ENCODE measurements at regions not wholly inside any gene's neighbourhood (a gene's known extent, or its start where the extent isn't known, plus 50 kb on each side); places are given as distances from the start of the nearest gene placed in this dataset.
"Not testable (repeated sequence)": the region's sequence is repeated elsewhere in the genome, so short reads cannot be mapped to it uniquely, and the experiment has no call there.

- DNase-seq, result no peak
Observed at GRCh38 chr15:91625506-91625905, 228.0 kb upstream of the SLCO3A1 start.

GRCh38 chr15:91627473-91628278 lies 225.8 kb upstream of the SLCO3A1 start:
- no peak for DNase-seq

GRCh38 chr15:91630090-91630489 lies 223.4 kb upstream of the SLCO3A1 start:
- DNase-seq, result no peak

DNA sequence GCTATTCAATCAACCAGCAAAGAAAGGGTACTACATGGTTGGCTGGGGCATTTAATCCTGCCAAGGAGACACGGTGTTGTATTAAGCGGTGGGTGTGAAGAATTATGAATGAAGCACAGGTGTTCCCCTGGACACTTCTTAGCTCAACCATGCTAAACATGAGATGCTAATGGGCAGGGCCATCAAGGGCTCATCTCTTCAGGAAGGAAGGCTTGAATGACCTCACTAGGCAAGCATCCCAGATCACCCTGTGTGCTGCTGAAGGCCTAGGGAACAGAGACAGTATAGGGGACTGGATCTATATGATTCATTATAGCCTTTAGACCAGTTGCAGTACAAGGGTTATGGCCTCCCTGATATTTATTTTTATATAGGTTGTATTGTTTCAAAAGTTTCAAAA lies 221.3 kb upstream of the SLCO3A1 start:
- DNase-seq, result no peak

GRCh38 chr15:91632981-91633380 lies 220.5 kb upstream of the SLCO3A1 start:
- no peak for DNase-seq

- no peak for DNase-seq
Observed at GRCh38 chr15:91634179-91634578, 219.3 kb upstream of the SLCO3A1 start.

DNA sequence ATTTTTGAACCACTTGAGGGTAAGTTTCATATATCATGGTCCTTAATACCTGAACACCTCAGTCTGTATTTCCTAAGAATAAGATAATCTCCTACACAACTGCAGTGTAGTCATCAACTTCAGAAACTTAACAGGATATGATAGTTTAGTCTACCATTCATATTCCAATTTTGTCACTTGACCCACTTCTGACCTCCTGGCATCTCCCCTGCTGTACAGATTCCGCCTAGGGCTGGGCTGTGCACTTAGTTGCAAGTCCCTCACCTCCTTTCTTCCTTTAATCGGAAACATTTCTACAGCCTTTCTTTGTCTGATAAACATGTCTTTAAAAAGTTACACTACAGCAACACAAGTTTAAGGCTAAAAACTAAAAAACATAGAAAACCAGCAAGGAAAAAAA lies 218.4 kb upstream of the SLCO3A1 start:
- no peak for DNase-seq

- DNase-seq, result no peak
Observed at GRCh38 chr15:91635641-91636040, 217.9 kb upstream of the SLCO3A1 start.

DNA sequence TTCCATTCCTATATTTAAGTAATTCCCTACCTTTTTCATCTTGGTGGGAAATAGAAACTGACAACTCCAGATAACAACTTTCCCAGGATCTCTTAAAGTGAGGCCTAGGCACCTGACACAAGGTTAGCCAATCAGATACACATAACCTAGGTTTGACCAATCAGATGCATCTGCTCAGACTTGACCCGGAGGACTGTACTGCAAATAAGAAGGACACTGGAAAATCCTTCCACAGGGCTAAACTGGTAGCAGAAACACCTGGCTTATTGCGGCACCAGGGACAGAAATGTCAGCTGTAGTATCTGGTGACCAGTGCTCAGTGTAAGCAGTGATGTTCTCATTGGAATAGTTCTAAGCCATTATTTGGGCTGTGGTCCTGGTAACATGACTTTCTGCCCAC lies 204.5 kb upstream of the SLCO3A1 start:
- DNase-seq, result no peak

GRCh38 chr15:91649831-91650321 lies 203.6 kb upstream of the SLCO3A1 start:
- no peak for DNase-seq

DNA sequence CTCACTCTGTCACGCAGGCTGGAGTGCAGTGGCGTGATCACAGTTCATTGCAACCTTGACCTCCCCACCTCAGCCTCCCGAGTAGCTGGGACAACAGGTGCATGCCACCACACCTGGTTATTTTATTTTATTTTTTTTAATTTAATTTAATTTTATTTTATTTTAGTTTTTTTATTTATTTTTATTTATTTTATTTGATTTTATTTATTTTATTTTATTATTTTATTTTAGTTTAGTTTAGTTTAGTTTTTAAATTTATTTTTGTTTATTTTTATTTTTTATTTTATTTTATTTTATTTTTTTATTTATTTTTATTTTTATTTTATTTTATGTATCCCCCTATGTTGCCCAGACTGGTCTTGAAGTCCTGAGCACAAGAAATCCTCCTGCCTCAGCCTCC lies 202.3 kb upstream of the SLCO3A1 start:
- DNase-seq, result no peak

DNA sequence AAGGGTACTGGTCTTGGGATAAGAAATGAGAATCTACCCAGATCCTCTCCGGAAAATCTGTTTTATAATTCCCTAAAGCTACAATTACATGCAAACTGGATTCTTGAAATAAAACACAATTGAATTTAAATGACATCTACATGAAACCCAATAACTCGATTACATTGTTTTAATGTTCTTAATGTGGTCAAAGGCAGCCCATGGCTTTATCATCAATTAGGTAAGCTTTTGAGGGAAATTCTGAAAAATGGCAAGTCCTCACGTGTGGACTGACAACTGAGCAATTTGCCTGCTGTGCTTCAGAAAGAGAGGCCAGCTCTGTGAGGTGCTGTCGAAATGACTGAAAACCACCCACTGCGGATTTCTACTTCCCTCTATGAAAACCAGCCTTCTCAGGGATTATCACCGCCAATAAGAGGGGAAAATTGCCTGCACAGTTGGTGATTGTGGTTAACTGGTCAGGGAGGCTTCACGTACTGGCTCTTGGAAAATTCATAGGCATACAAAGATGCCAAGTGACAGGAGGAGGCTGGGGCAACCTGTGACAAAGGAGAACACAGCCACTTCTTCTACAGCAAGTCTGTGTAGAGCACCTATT lies 200.8 kb upstream of the SLCO3A1 start:
- no peak for DNase-seq

- not testable (repeated sequence) for DNase-seq
Observed at GRCh38 chr15:91655563-91656290, 197.8 kb upstream of the SLCO3A1 start.

DNA sequence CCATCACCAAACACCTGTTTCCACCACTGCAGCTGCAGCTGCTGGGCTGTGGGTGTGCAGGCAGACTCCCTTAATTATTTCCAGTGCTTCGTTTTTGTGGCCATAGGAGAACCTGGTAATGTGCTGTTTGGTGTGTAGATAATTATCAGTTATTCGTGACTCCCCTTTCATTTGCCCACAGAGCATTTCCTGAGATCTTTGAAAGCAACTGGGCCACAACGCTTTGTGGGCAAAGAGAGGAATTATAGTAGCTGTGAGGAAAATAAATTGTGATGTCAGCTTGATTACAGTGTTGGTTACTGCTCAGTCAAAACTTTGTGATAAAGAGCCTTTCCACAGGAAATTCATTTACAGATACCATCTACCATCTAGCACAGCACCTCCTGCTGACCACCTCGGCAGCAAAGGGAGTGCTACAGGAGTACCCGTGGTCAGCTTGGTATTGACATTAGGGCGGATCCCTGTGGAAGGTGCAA lies 193.3 kb upstream of the SLCO3A1 start:
- no peak for DNase-seq

GRCh38 chr15:91664224-91664836 lies 189.2 kb upstream of the SLCO3A1 start:
- no peak for DNase-seq

DNA sequence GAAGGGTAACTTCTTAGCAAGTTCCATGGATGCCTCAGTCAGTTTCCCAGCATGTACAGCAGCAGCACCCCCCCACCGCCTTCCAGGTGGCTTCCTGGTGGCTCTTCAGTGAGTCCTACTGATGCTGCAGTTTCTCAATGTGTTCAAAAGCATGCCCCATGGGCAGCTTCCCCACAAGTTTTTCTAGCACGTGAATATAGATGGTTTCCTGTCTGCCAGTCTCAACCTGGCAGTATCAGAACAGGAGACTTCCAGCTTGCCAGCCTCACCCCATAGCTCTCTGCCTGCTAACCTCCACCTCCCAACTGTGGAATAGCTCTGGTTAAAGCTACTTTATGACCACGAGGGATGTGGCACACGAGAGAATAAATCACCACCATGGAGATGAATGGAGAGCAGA lies 188.3 kb upstream of the SLCO3A1 start:
- DNase-seq, result no peak

GRCh38 chr15:91668370-91668769 lies 185.1 kb upstream of the SLCO3A1 start:
- no peak for DNase-seq

GRCh38 chr15:91670108-91670507 lies 183.4 kb upstream of the SLCO3A1 start:
- DNase-seq, result no peak

- DNase-seq, result no peak
Observed at GRCh38 chr15:91678003-91678402, 175.5 kb upstream of the SLCO3A1 start.

- DNase-seq, result no peak
Observed at GRCh38 chr15:91679447-91679846, 174.1 kb upstream of the SLCO3A1 start.

- DNase-seq, result no peak
Observed at GRCh38 chr15:91685436-91685835, 168.1 kb upstream of the SLCO3A1 start.

DNA sequence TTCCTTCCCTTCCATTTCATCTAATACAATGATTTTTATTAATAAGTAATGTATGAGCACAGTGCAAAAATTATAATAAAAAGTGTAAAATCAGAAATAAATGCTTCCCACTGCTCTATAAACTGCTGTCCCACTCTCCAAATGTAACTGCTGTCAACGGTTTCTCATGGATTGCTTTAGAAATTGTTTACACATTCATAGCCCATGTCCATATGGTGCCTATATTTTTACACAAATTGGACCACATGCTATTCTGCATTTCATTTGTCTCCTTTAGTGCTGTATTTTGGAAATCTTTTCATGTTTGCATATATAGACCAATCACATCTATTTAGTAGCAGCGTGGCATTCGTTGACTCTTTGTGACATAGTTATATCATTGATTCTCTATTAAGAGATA lies 164.7 kb upstream of the SLCO3A1 start:
- DNase-seq, result no peak

GRCh38 chr15:91689377-91689776 lies 164.1 kb upstream of the SLCO3A1 start:
- no peak for DNase-seq
